ENCODE measurements at regions not wholly inside any gene's neighbourhood (a gene's known extent, or its start where the extent isn't known, plus 50 kb on each side); places are given as distances from the start of the nearest gene placed in this dataset.

DNA sequence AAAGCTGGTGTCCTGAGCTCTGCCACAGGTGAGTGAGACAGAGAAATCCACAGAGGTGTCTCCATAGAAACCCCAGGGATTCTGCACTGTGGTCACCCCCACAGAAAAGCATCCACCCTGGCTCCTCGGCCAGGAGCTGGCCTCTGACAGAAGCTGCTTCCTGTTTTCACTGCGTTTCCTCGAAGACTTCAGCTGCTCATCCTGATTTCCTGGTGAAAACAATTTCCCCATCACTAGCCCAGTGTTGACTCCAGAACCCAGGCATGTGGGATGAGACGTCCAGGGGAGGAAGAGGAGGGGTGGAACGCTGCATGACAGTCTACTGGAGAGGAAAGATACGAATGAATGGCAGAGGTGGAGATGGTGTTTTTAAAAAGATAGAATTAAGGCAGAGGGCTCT lies 60.3 kb upstream of the GPR45 start:
- no peaks in the 10 kb centered on the region for H3K36me3 ChIP-seq (ENCODE audit: control insufficient read depth, insufficient read depth, low read length)
- H3K9me3 Mint-ChIP-seq, result no peaks in the 10 kb centered on the region
- H3K4me1 Mint-ChIP-seq, result peaks cover 44% of the 10 kb centered on the region
- no peaks in the 10 kb centered on the region for H3K36me3 Mint-ChIP-seq (ENCODE audit: low read depth)
- no peak overlapping the region for H3K9ac ChIP-seq (ENCODE audit: extremely low read depth, low read length, poor library complexity, severe bottlenecking)
- H3K4me1 ChIP-seq (ENCODE audit: control insufficient read depth, insufficient read depth, low read length), result no peaks in the 10 kb centered on the region
- no peak overlapping the region for H3K4me3 Mint-ChIP-seq
- H3K27ac Mint-ChIP-seq, result no peak overlapping the region
- H3K27me3 ChIP-seq (ENCODE audit: control insufficient read depth, insufficient read depth, low read length, poor library complexity, severe bottlenecking), result peaks cover 4% of the 10 kb centered on the region
- no peaks in the 10 kb centered on the region for H3K9me3 ChIP-seq (ENCODE audit: control insufficient read depth, low read length)
- H3K4me3 ChIP-seq (ENCODE audit: low read length), result no peak overlapping the region
- DNase-seq, result no peak
- TF ChIP-seq, protein P1, sequence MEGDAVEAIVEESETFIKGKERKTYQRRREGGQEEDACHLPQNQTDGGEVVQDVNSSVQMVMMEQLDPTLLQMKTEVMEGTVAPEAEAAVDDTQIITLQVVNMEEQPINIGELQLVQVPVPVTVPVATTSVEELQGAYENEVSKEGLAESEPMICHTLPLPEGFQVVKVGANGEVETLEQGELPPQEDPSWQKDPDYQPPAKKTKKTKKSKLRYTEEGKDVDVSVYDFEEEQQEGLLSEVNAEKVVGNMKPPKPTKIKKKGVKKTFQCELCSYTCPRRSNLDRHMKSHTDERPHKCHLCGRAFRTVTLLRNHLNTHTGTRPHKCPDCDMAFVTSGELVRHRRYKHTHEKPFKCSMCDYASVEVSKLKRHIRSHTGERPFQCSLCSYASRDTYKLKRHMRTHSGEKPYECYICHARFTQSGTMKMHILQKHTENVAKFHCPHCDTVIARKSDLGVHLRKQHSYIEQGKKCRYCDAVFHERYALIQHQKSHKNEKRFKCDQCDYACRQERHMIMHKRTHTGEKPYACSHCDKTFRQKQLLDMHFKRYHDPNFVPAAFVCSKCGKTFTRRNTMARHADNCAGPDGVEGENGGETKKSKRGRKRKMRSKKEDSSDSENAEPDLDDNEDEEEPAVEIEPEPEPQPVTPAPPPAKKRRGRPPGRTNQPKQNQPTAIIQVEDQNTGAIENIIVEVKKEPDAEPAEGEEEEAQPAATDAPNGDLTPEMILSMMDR (conservative IDR thresholded peaks at IDR 0.05), result no peak
- 83 to 88% methylated on average over 1 to 6 of the region's 6 CpGs for WGBS, 2 experiments (ENCODE audit: insufficient coverage in 1 of 2, insufficient read length in 1 of 2)
- H3K27me3 Mint-ChIP-seq (ENCODE audit: insufficient read depth), result peaks cover 19% of the 10 kb centered on the region
- H3K27ac ChIP-seq (ENCODE audit: low read depth, low read length), result no peak overlapping the region

DNA sequence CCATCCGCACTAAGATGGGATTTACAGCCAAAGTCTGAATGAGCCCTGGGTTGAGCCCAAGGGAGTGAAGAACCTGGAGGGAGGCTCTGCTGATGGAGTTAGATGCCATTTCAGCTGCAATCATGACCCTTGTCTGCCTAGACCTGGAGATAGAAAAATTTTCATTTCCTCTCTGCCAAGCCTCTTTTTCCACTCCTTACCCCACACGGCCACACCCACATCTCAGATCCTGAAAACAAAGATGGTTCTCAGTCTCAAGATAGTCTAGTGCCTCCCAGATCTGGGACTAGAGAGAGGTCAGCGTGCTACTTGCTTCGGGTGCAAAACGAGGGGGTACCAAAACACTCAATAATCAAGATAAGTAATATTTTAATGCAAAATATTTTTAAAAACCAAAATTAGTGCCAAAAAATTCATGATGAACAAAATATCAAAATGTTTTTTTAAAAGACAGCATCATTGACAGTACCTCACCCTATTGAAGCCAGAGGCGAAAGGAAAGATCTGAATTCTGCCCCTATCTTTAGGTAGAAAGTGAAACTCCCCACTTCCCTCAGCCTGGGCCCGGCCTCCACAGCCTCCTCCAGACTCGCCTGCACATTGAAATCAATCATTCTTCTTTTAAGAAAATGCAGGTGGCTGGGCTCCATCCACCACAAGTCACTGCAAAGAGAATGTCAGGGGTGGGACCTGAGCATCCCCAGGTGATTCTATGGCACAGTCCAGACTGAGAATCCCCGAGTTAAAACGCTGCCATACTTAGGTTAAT lies 57.8 kb upstream of the GPR45 start:
- Mint-ChIP-seq H3K27me3 (ENCODE audit: insufficient read depth) (peaks cover 12% of the 10 kb centered on the region), H3K27ac (no peak overlapping the region)

DNA sequence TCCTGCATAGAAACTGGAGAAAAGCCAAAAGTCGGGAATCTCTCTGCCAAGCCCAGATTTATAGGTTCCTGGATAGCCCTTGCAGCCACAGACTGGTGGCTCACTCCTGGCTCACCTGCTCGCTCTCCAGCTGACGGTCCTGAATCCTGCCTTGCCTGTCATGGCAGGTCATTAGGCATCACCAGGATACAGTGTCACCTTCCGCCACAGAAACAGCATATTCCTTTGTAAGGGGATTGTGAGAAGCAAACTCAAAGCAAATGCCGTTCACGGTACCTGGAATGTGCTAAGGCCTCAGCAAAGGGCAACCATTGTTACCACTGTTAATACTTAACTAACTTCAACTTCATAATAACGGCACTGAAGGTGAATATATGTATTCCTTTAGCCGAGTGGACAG lies 57.1 kb upstream of the GPR45 start:
- Mint-ChIP-seq H3K4me3 (no peak overlapping the region), H3K36me3 (ENCODE audit: low read depth) (no peaks in the 10 kb centered on the region), H3K4me1 (peaks cover 39% of the 10 kb centered on the region), H3K27me3 (ENCODE audit: insufficient read depth) (peaks cover 12% of the 10 kb centered on the region), H3K27ac (no peak overlapping the region), H3K9me3 (peaks cover 3% of the 10 kb centered on the region)
- no peak overlapping the region for H3K9ac ChIP-seq (ENCODE audit: extremely low read depth, low read length, poor library complexity, severe bottlenecking)
- no peaks in the 10 kb centered on the region for H3K4me1 ChIP-seq (ENCODE audit: control insufficient read depth, insufficient read depth, low read length)
- TF ChIP-seq, protein P1 (conservative IDR thresholded peaks at IDR 0.05), result no peak
- H3K4me3 ChIP-seq (ENCODE audit: low read length), result no peak overlapping the region
- H3K27me3 ChIP-seq (ENCODE audit: control insufficient read depth, insufficient read depth, low read length, poor library complexity, severe bottlenecking), result peaks cover 4% of the 10 kb centered on the region
- H3K9me3 ChIP-seq (ENCODE audit: control insufficient read depth, low read length), result no peaks in the 10 kb centered on the region
- no peaks in the 10 kb centered on the region for H3K36me3 ChIP-seq (ENCODE audit: control insufficient read depth, insufficient read depth, low read length)
- DNase-seq, result peak; percentile 74
- H3K27ac ChIP-seq (ENCODE audit: low read depth, low read length), result no peak overlapping the region
- 90 to 91% methylated on average over 6 to 8 of the region's 8 CpGs for WGBS, 2 experiments (ENCODE audit: insufficient coverage in 1 of 2, insufficient read length in 1 of 2)

More for the DNA sequence above, 57.8 kb upstream of the GPR45 start:
- no peak for DNase-seq
- Mint-ChIP-seq H3K36me3 (ENCODE audit: low read depth) (no peaks in the 10 kb centered on the region), H3K4me3 (no peak overlapping the region), H3K4me1 (peaks cover 40% of the 10 kb centered on the region), H3K9me3 (no peaks in the 10 kb centered on the region)
- H3K36me3 ChIP-seq (ENCODE audit: control insufficient read depth, insufficient read depth, low read length), result no peaks in the 10 kb centered on the region
- H3K9me3 ChIP-seq (ENCODE audit: control insufficient read depth, low read length), result no peaks in the 10 kb centered on the region
- H3K27ac ChIP-seq (ENCODE audit: low read depth, low read length), result no peak overlapping the region
- TF ChIP-seq, protein P1 (conservative IDR thresholded peaks at IDR 0.05), result no peak
- WGBS, 2 experiments (ENCODE audit: insufficient coverage in 1 of 2, insufficient read length in 1 of 2), result 88 to 93% methylated on average over 4 to 8 of the region's 10 CpGs
- no peak overlapping the region for H3K4me3 ChIP-seq (ENCODE audit: low read length)
- no peaks in the 10 kb centered on the region for H3K4me1 ChIP-seq (ENCODE audit: control insufficient read depth, insufficient read depth, low read length)
- H3K9ac ChIP-seq (ENCODE audit: extremely low read depth, low read length, poor library complexity, severe bottlenecking), result no peak overlapping the region
- peaks cover 4% of the 10 kb centered on the region for H3K27me3 ChIP-seq (ENCODE audit: control insufficient read depth, insufficient read depth, low read length, poor library complexity, severe bottlenecking)
